Gastroesophageal sphincter (tissue), 3 donors: ENCODE measurements at regions not wholly inside any gene's neighbourhood (a gene's known extent, or its start where the extent isn't known, plus 50 kb on each side); places are given as distances from the start of the nearest gene placed in this dataset.

Experiments used
- POLR2A ChIP-seq, 2 donors: fragments of 450-650 bp; IDR thresholded peaks; one replicate each; pipeline ENCODE4 v1.6.1; 2017; ENCODE audit warnings: antibody characterized with exemption in 2 of 2, mild to moderate bottlenecking in 2 of 2, moderate library complexity in 1 of 2
- POLR2AphosphoS5 ChIP-seq: sonication (generic); formaldehyde crosslinking; IDR thresholded peaks from one replicate; pipeline ENCODE4 v1.6.1; 2017; ENCODE audit warnings: antibody characterized with exemption
- TF ChIP-seq, protein P1 (sequence below), 4 experiments: fragments of 200-600 bp in 2 of 4; fragments of 450-650 bp in 2 of 4; sonication (generic) in 1 of 4; IDR thresholded peaks; one replicate each; pipeline ENCODE4 v1.5.1; 2017 to 2019; ENCODE audit warnings: antibody characterized with exemption in 4 of 4, mild to moderate bottlenecking in 2 of 4, moderate library complexity in 2 of 4

DNA sequence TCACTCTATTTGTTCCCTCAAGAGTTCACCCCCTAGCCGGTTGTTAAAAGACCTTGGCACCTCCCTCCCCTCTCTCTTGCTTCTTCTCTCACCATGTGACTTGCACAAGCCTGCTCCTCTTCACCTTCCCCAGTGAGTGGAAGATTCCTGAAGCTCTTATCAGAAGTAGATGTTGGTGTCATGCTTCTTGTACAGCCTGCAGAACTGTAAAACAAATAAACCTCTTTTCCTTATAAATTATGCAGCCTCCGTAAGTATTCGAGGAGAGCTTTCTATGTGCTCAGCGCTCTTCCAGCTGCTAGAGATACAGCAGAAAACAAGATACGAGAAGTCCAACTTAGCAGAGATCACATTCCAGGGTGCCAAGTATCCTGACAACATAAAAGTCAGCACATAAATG is 147.0 kb upstream of the RUNX1 start:
- TF ChIP-seq, protein P1, sequence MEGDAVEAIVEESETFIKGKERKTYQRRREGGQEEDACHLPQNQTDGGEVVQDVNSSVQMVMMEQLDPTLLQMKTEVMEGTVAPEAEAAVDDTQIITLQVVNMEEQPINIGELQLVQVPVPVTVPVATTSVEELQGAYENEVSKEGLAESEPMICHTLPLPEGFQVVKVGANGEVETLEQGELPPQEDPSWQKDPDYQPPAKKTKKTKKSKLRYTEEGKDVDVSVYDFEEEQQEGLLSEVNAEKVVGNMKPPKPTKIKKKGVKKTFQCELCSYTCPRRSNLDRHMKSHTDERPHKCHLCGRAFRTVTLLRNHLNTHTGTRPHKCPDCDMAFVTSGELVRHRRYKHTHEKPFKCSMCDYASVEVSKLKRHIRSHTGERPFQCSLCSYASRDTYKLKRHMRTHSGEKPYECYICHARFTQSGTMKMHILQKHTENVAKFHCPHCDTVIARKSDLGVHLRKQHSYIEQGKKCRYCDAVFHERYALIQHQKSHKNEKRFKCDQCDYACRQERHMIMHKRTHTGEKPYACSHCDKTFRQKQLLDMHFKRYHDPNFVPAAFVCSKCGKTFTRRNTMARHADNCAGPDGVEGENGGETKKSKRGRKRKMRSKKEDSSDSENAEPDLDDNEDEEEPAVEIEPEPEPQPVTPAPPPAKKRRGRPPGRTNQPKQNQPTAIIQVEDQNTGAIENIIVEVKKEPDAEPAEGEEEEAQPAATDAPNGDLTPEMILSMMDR (IDR thresholded peaks at IDR 0.05) = no peak
- TF ChIP-seq POLR2AphosphoS5 = no peak
- no peak for TF ChIP-seq POLR2A (IDR thresholded peaks at IDR 0.05)
